ENCODE measurements at regions not wholly inside any gene's neighbourhood (a gene's known extent, or its start where the extent isn't known, plus 50 kb on each side); places are given as distances from the start of the nearest gene placed in this dataset.

- no peak for TF ChIP-seq CTCF (IDR thresholded peaks at IDR 0.05; ENCODE audit: poor library complexity, severe bottlenecking)
- no peak for TF ChIP-seq REST (IDR thresholded peaks at IDR 0.05; ENCODE audit: borderline replicate concordance)
- no peak for TF ChIP-seq TAF1 (IDR thresholded peaks at IDR 0.05; ENCODE audit: low read depth)
- no peak for TF ChIP-seq EZH2 (IDR thresholded peaks at IDR 0.05; ENCODE audit: borderline replicate concordance, insufficient read depth, low read length, poor library complexity, severe bottlenecking)
- no peak for TF ChIP-seq EP300 (conservative IDR thresholded peaks at IDR 0.05; ENCODE audit: poor library complexity, severe bottlenecking)
- TF ChIP-seq POLR2AphosphoS5 (IDR thresholded peaks at IDR 0.05), result no peak
- no peak for TF ChIP-seq RAD21 (conservative IDR thresholded peaks at IDR 0.05)
Observed at GRCh38 chr1:187924252-187924651, 1095.5 kb downstream of the PLA2G4A start.
